WTC11 (cell line): ENCODE measurements at regions not wholly inside any gene's neighbourhood (a gene's known extent, or its start where the extent isn't known, plus 50 kb on each side); places are given as distances from the start of the nearest gene placed in this dataset.

Experiments used
- ATAC-seq: fragments of 200-7000 bp; cut with Tn5 transposase; 2 replicates; pipeline ENCODE4 v1.10.0; 2021; ENCODE audit warnings: mild to moderate bottlenecking, moderate library complexity
- CTCF ChIA-PET: fragments of 300-600 bp; sonication (Branson Sonifier 250); formaldehyde crosslinking; loops from one replicate; lab custom pipeline; 2021; ENCODE audit warnings: antibody characterized with exemption; lab: Charles Lee
- POLR2A ChIA-PET: fragments of 350-600 bp; sonication (Branson Sonifier 250); formaldehyde crosslinking; loops from one replicate; lab custom pipeline; 2021; ENCODE audit warnings: antibody characterized with exemption; lab: Charles Lee
- DNase-seq: peaks from one replicate; pipeline ENCODE4 v3.0.0; 2021; ENCODE audit warnings: low spot score
- H3K27ac Mint-ChIP-seq: 2 replicates; pipeline ENCODE4 v1.8.0; 2021; ENCODE audit warnings: mixed read lengths
- H3K27me3 Mint-ChIP-seq: 2 replicates; pipeline ENCODE4 v1.8.0; 2021; ENCODE audit warnings: low read depth, mild to moderate bottlenecking, moderate library complexity, mixed read lengths
- H3K36me3 Mint-ChIP-seq: 2 replicates; pipeline ENCODE4 v1.8.0; 2021; ENCODE audit warnings: mixed read lengths
- H3K4me1 Mint-ChIP-seq: 2 replicates; pipeline ENCODE4 v1.8.0; 2022; ENCODE audit warnings: mixed read lengths
- H3K4me3 Mint-ChIP-seq: 2 replicates; pipeline ENCODE4 v1.8.0; 2021; ENCODE audit warnings: mild to moderate bottlenecking, moderate library complexity, mixed read lengths
- H3K9me3 Mint-ChIP-seq: 2 replicates; pipeline ENCODE4 v1.8.0; 2021; ENCODE audit warnings: mixed read lengths
- CREB1 ChIP-seq: sonication (generic); formaldehyde crosslinking; IDR thresholded peaks from 2 replicates; pipeline ENCODE4 v1.8.0; 2023; ENCODE audit warnings: mild to moderate bottlenecking, missing genetic modification reagents
- CREM ChIP-seq: sonication (generic); formaldehyde crosslinking; IDR thresholded peaks from 2 replicates; pipeline ENCODE4 v1.8.1; 2022; ENCODE audit warnings: mild to moderate bottlenecking, missing genetic modification reagents, moderate library complexity
- EMX1 ChIP-seq: fragments of 250-450 bp; sonication (Bioruptor Pico); IDR thresholded peaks from 2 replicates; pipeline ENCODE4 v1.8.0; 2021; ENCODE audit warnings: mild to moderate bottlenecking
- ESRRA ChIP-seq: sonication (generic); formaldehyde crosslinking; IDR thresholded peaks from 2 replicates; pipeline ENCODE4 v1.8.1; 2022; ENCODE audit warnings: mild to moderate bottlenecking, missing genetic modification reagents, borderline replicate concordance
- FOXJ3 ChIP-seq: sonication (generic); formaldehyde crosslinking; IDR thresholded peaks from 2 replicates; pipeline ENCODE4 v1.9.0; 2021; ENCODE audit warnings: missing genetic modification reagents, mild to moderate bottlenecking, borderline replicate concordance
- JAZF1 ChIP-seq: fragments of 250-450 bp; sonication (Bioruptor Pico); IDR thresholded peaks from 2 replicates; pipeline ENCODE4 v1.9.0; 2021; ENCODE audit warnings: moderate library complexity, mild to moderate bottlenecking, inconsistent platforms
- JUN ChIP-seq: sonication (generic); formaldehyde crosslinking; IDR thresholded peaks from 2 replicates; pipeline ENCODE4 v1.8.0; 2023; ENCODE audit warnings: mild to moderate bottlenecking, missing genetic modification reagents
- MXD4 ChIP-seq: fragments of 250-450 bp; sonication (Bioruptor Pico); IDR thresholded peaks from 2 replicates; pipeline ENCODE4 v1.8.0; 2021; ENCODE audit warnings: mild to moderate bottlenecking, moderate library complexity, borderline replicate concordance
- MYBL2 ChIP-seq: sonication (generic); formaldehyde crosslinking; IDR thresholded peaks from 2 replicates; pipeline ENCODE4 v1.8.1; 2023; ENCODE audit warnings: mild to moderate bottlenecking, moderate library complexity, missing genetic modification reagents
- NFE2L1 ChIP-seq: sonication (generic); formaldehyde crosslinking; IDR thresholded peaks from 2 replicates; pipeline ENCODE4 v1.8.1; 2023; ENCODE audit warnings: missing genetic modification reagents
- NR2C2 ChIP-seq: sonication (generic); formaldehyde crosslinking; IDR thresholded peaks from 2 replicates; pipeline ENCODE4 v1.8.0; 2022; ENCODE audit warnings: mild to moderate bottlenecking, missing genetic modification reagents
- SMAD4 ChIP-seq: sonication (generic); formaldehyde crosslinking; IDR thresholded peaks from 2 replicates; pipeline ENCODE4 v1.8.0; 2022; ENCODE audit warnings: mild to moderate bottlenecking, missing genetic modification reagents
- SOX15 ChIP-seq: fragments of 250-450 bp; sonication (Bioruptor Pico); IDR thresholded peaks from 2 replicates; pipeline ENCODE4 v1.9.0; 2021; ENCODE audit warnings: mild to moderate bottlenecking
- TEAD1 ChIP-seq: sonication (generic); formaldehyde crosslinking; IDR thresholded peaks from 2 replicates; pipeline ENCODE4 v1.8.0; 2022; ENCODE audit warnings: mild to moderate bottlenecking, missing genetic modification reagents
- ZBTB21 ChIP-seq: sonication (generic); formaldehyde crosslinking; IDR thresholded peaks from 2 replicates; pipeline ENCODE4 v1.8.1; 2023; ENCODE audit warnings: mild to moderate bottlenecking, missing genetic modification reagents, borderline replicate concordance
- ZNF232 ChIP-seq: sonication (generic); formaldehyde crosslinking; IDR thresholded peaks from 2 replicates; pipeline ENCODE4 v1.8.0; 2022; ENCODE audit warnings: mild to moderate bottlenecking, missing genetic modification reagents
- TF ChIP-seq, protein P1 (sequence below): sonication (generic); formaldehyde crosslinking; IDR thresholded peaks from 2 replicates; pipeline ENCODE4 v1.8.1; 2022; ENCODE audit warnings: low read depth, mild to moderate bottlenecking, moderate library complexity, missing genetic modification reagents, borderline replicate concordance
- TF ChIP-seq, protein P2 (sequence below): sonication (generic); formaldehyde crosslinking; IDR thresholded peaks from 2 replicates; pipeline ENCODE4 v1.8.1; 2022; ENCODE audit warnings: mild to moderate bottlenecking, missing genetic modification reagents, moderate library complexity, borderline replicate concordance
- TF ChIP-seq, protein P3 (sequence below): sonication (generic); formaldehyde crosslinking; IDR thresholded peaks from 2 replicates; pipeline ENCODE4 v1.8.1; 2022; ENCODE audit warnings: mild to moderate bottlenecking, moderate library complexity, missing genetic modification reagents
- TF ChIP-seq, protein P4 (sequence below): sonication (generic); formaldehyde crosslinking; IDR thresholded peaks from 2 replicates; pipeline ENCODE4 v1.8.0; 2022; ENCODE audit warnings: mild to moderate bottlenecking, missing genetic modification reagents
- TF ChIP-seq, protein P5 (sequence below): fragments of 250-450 bp; sonication (Bioruptor Pico); IDR thresholded peaks from 2 replicates; pipeline ENCODE4 v2.1.2; 2022; ENCODE audit warnings: mild to moderate bottlenecking, moderate library complexity
- TF ChIP-seq, protein P6 (sequence below): fragments of 250-450 bp; sonication (Bioruptor Pico); IDR thresholded peaks from 2 replicates; pipeline ENCODE4 v1.9.0; 2021; ENCODE audit warnings: mild to moderate bottlenecking, borderline replicate concordance
- TF ChIP-seq, protein P7 (sequence below): sonication (generic); formaldehyde crosslinking; IDR thresholded peaks from 2 replicates; pipeline ENCODE4 v1.8.1; 2023; ENCODE audit warnings: mild to moderate bottlenecking, missing genetic modification reagents, borderline replicate concordance

DNA sequence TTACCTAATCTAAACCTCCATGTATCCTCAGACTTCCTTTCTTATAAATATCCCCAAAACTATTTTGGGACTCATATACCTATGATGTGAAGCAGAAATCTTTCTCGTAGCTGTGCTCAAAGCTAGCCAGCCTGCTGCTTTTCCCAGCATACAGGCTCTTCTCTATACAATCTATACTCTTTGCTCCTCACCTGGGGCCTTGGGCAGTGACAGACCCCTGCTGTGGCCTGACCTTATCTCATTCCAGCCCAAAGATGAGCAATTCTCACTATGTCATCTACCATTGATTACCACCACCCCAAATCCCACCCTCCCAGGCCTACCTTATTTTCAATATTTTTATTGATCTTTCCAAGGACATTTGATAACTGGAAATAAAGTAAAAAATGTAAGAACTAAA, 83.2 kb upstream of the FBXL4 start:
- ChIA-PET POLR2A (no interaction called here), CTCF (interaction anchor here (1.3 kb wide), 1 partner anchor 211 kb away, joined by 3 read pairs; no protein-coding TSS in a partner anchor)
- Mint-ChIP-seq H3K27me3 (peaks cover 2% of the 10 kb centered on the region; the same call in 1 of the 2 replicates), H3K36me3 (peaks cover 13% of the 10 kb centered on the region), H3K4me3 (no peak overlapping the region), H3K9me3 (peaks cover 20% of the 10 kb centered on the region), H3K4me1 (peaks cover 5% of the 10 kb centered on the region; the same call in 1 of the 2 replicates), H3K27ac (no peak overlapping the region)
- DNase-seq (no peak), ATAC-seq (no peak)
- TF ChIP-seq, protein P1, sequence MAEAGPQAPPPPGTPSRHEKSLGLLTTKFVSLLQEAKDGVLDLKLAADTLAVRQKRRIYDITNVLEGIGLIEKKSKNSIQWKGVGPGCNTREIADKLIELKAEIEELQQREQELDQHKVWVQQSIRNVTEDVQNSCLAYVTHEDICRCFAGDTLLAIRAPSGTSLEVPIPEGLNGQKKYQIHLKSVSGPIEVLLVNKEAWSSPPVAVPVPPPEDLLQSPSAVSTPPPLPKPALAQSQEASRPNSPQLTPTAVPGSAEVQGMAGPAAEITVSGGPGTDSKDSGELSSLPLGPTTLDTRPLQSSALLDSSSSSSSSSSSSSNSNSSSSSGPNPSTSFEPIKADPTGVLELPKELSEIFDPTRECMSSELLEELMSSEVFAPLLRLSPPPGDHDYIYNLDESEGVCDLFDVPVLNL (CRISPR knock-in tag) = no peak
- no peak for TF ChIP-seq ESRRA (CRISPR knock-in tag)
- TF ChIP-seq JUN (CRISPR knock-in tag) = no peak
- no peak for TF ChIP-seq JAZF1 (CRISPR knock-in tag)
- TF ChIP-seq ZBTB21 (CRISPR knock-in tag) = no peak

DNA sequence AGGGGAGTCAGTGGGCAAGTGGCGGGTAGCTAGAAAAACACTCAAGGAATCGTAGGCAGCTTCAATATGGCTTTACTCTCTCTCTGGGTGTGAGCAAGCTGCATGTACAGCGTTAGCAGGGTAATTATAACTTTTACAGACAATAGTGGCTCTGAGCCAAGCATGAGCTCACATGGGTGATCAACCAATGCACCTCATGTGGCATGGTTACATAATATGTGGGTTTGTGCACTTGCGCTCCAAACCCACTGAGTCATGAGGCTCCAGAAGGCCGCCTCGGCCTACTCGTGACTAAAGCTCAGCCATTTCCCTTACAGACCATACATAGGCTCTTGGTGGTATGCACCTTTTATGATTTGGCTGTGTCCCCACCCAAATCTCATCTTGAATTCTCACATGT, 78.4 kb upstream of the FBXL4 start:
- H3K4me3 Mint-ChIP-seq = no peak overlapping the region
- no peak for ATAC-seq
- TF ChIP-seq CREB1 (CRISPR knock-in tag) = no peak
- TF ChIP-seq ZNF232 (CRISPR knock-in tag) = no peak
- no peak for TF ChIP-seq MXD4 (CRISPR knock-in tag)
- TF ChIP-seq JUN (CRISPR knock-in tag) = no peak
- no peak for TF ChIP-seq MYBL2 (CRISPR knock-in tag)
- TF ChIP-seq, protein P2, sequence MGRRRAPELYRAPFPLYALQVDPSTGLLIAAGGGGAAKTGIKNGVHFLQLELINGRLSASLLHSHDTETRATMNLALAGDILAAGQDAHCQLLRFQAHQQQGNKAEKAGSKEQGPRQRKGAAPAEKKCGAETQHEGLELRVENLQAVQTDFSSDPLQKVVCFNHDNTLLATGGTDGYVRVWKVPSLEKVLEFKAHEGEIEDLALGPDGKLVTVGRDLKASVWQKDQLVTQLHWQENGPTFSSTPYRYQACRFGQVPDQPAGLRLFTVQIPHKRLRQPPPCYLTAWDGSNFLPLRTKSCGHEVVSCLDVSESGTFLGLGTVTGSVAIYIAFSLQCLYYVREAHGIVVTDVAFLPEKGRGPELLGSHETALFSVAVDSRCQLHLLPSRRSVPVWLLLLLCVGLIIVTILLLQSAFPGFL = no peak
- TF ChIP-seq TEAD1 (CRISPR knock-in tag) = no peak
- no peak for TF ChIP-seq EMX1 (CRISPR knock-in tag)
- no peak for TF ChIP-seq NFE2L1
- no peak for TF ChIP-seq NR2C2 (CRISPR knock-in tag)
- TF ChIP-seq, protein P3, sequence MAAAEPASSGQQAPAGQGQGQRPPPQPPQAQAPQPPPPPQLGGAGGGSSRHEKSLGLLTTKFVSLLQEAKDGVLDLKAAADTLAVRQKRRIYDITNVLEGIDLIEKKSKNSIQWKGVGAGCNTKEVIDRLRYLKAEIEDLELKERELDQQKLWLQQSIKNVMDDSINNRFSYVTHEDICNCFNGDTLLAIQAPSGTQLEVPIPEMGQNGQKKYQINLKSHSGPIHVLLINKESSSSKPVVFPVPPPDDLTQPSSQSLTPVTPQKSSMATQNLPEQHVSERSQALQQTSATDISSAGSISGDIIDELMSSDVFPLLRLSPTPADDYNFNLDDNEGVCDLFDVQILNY = no peak
- TF ChIP-seq CREM (CRISPR knock-in tag) = no peak
- no peak for TF ChIP-seq FOXJ3
- no peak for TF ChIP-seq SMAD4 (CRISPR knock-in tag)
- TF ChIP-seq, protein P4, sequence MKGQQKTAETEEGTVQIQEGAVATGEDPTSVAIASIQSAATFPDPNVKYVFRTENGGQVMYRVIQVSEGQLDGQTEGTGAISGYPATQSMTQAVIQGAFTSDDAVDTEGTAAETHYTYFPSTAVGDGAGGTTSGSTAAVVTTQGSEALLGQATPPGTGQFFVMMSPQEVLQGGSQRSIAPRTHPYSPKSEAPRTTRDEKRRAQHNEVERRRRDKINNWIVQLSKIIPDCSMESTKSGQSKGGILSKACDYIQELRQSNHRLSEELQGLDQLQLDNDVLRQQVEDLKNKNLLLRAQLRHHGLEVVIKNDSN (CRISPR knock-in tag) = no peak
- TF ChIP-seq SOX15 = no peak
- TF ChIP-seq, protein P5, sequence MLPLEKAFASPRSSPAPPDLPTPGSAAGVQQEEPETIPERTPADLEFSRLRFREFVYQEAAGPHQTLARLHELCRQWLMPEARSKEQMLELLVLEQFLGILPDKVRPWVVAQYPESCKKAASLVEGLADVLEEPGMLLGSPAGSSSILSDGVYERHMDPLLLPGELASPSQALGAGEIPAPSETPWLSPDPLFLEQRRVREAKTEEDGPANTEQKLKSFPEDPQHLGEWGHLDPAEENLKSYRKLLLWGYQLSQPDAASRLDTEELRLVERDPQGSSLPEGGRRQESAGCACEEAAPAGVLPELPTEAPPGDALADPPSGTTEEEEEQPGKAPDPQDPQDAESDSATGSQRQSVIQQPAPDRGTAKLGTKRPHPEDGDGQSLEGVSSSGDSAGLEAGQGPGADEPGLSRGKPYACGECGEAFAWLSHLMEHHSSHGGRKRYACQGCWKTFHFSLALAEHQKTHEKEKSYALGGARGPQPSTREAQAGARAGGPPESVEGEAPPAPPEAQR = no peak
- TF ChIP-seq, protein P6, sequence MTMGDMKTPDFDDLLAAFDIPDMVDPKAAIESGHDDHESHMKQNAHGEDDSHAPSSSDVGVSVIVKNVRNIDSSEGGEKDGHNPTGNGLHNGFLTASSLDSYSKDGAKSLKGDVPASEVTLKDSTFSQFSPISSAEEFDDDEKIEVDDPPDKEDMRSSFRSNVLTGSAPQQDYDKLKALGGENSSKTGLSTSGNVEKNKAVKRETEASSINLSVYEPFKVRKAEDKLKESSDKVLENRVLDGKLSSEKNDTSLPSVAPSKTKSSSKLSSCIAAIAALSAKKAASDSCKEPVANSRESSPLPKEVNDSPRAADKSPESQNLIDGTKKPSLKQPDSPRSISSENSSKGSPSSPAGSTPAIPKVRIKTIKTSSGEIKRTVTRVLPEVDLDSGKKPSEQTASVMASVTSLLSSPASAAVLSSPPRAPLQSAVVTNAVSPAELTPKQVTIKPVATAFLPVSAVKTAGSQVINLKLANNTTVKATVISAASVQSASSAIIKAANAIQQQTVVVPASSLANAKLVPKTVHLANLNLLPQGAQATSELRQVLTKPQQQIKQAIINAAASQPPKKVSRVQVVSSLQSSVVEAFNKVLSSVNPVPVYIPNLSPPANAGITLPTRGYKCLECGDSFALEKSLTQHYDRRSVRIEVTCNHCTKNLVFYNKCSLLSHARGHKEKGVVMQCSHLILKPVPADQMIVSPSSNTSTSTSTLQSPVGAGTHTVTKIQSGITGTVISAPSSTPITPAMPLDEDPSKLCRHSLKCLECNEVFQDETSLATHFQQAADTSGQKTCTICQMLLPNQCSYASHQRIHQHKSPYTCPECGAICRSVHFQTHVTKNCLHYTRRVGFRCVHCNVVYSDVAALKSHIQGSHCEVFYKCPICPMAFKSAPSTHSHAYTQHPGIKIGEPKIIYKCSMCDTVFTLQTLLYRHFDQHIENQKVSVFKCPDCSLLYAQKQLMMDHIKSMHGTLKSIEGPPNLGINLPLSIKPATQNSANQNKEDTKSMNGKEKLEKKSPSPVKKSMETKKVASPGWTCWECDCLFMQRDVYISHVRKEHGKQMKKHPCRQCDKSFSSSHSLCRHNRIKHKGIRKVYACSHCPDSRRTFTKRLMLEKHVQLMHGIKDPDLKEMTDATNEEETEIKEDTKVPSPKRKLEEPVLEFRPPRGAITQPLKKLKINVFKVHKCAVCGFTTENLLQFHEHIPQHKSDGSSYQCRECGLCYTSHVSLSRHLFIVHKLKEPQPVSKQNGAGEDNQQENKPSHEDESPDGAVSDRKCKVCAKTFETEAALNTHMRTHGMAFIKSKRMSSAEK (CRISPR knock-in tag) = no peak
- TF ChIP-seq, protein P7, sequence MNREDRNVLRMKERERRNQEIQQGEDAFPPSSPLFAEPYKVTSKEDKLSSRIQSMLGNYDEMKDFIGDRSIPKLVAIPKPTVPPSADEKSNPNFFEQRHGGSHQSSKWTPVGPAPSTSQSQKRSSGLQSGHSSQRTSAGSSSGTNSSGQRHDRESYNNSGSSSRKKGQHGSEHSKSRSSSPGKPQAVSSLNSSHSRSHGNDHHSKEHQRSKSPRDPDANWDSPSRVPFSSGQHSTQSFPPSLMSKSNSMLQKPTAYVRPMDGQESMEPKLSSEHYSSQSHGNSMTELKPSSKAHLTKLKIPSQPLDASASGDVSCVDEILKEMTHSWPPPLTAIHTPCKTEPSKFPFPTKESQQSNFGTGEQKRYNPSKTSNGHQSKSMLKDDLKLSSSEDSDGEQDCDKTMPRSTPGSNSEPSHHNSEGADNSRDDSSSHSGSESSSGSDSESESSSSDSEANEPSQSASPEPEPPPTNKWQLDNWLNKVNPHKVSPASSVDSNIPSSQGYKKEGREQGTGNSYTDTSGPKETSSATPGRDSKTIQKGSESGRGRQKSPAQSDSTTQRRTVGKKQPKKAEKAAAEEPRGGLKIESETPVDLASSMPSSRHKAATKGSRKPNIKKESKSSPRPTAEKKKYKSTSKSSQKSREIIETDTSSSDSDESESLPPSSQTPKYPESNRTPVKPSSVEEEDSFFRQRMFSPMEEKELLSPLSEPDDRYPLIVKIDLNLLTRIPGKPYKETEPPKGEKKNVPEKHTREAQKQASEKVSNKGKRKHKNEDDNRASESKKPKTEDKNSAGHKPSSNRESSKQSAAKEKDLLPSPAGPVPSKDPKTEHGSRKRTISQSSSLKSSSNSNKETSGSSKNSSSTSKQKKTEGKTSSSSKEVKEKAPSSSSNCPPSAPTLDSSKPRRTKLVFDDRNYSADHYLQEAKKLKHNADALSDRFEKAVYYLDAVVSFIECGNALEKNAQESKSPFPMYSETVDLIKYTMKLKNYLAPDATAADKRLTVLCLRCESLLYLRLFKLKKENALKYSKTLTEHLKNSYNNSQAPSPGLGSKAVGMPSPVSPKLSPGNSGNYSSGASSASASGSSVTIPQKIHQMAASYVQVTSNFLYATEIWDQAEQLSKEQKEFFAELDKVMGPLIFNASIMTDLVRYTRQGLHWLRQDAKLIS (CRISPR knock-in tag) = no peak
- TF ChIP-seq JAZF1 (CRISPR knock-in tag) = no peak
- DNase-seq = no peak
- H3K27me3 Mint-ChIP-seq = peaks cover 5% of the 10 kb centered on the region; the same call in 1 of the 2 replicates
- H3K36me3 Mint-ChIP-seq = peaks cover 25% of the 10 kb centered on the region
- H3K27ac Mint-ChIP-seq = no peak overlapping the region
- CTCF ChIA-PET = no interaction called here
- POLR2A ChIA-PET = no interaction called here
- H3K4me1 Mint-ChIP-seq = peaks cover 5% of the 10 kb centered on the region; the same call in 1 of the 2 replicates
- peaks cover 48% of the 10 kb centered on the region for H3K9me3 Mint-ChIP-seq
